ENCODE measurements at regions not wholly inside any gene's neighbourhood (a gene's known extent, or its start where the extent isn't known, plus 50 kb on each side); places are given as distances from the start of the nearest gene placed in this dataset.

DNA sequence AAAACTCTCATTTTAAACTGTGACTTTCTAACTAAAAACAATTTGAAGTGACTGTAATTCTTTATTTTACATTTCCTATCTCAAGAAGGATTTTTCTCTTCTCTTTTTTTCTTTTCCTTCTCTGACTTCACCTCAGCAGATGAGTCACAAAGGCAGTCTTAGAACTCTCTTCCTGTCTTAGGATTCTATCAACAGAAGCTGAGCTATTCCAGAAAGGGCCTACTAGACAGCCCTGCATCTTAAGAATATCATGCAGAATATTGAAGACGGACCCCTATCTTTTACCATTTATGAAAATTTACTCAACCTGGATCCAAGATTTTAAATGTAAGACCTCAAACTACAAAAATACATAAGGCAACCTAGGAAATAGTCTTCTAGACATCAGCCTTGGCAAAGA lies 365.7 kb upstream of the SEMA3C start:
- TF ChIP-seq, protein P1, sequence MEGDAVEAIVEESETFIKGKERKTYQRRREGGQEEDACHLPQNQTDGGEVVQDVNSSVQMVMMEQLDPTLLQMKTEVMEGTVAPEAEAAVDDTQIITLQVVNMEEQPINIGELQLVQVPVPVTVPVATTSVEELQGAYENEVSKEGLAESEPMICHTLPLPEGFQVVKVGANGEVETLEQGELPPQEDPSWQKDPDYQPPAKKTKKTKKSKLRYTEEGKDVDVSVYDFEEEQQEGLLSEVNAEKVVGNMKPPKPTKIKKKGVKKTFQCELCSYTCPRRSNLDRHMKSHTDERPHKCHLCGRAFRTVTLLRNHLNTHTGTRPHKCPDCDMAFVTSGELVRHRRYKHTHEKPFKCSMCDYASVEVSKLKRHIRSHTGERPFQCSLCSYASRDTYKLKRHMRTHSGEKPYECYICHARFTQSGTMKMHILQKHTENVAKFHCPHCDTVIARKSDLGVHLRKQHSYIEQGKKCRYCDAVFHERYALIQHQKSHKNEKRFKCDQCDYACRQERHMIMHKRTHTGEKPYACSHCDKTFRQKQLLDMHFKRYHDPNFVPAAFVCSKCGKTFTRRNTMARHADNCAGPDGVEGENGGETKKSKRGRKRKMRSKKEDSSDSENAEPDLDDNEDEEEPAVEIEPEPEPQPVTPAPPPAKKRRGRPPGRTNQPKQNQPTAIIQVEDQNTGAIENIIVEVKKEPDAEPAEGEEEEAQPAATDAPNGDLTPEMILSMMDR (IDR thresholded peaks at IDR 0.05): no peak
- TF ChIP-seq EP300 (IDR thresholded peaks at IDR 0.05) (no peak), POLR2A (IDR thresholded peaks at IDR 0.05) (no peak)

All from ovary (tissue), 3 donors.